ENCODE measurements at regions not wholly inside any gene's neighbourhood (a gene's known extent, or its start where the extent isn't known, plus 50 kb on each side); places are given as distances from the start of the nearest gene placed in this dataset.

GRCh38 chr16:79662122-79662521 is 61.6 kb upstream of the MAF start:
- Histone ChIP-seq H3K27me3 (no peaks in the 10 kb centered on the region), H3K4me3 (no peak overlapping the region), H3K27ac (peak overlapping the region in 1 of 3 donors; percentile 49), H3K4me1 (peaks cover 0 to 23% (median 0%) of the 10 kb centered on the region in 4 donors), H3K9me3 (no peaks in the 10 kb centered on the region), H3K36me3 (no peaks in the 10 kb centered on the region)
- DNase-seq (no peak), ATAC-seq (peak in 1 of 4 donors; percentile 64)
- TF ChIP-seq CTCF (IDR thresholded peaks at IDR 0.05) (no peak), POLR2A (IDR thresholded peaks at IDR 0.05) (no peak)
- intact Hi-C loops (cut with DNase I): no loop called here
- 67% methylated on average over 1 of the region's 1 CpG for WGBS (ENCODE audit: insufficient coverage, low coverage, low lambda C conversion rate, missing lambda C conversion rate)

- 42% methylated on average over 3 of the region's 5 CpGs for WGBS (ENCODE audit: insufficient coverage, low coverage, low lambda C conversion rate, missing lambda C conversion rate)
- Histone ChIP-seq H3K27ac (peak overlapping the region in 1 of 3 donors; percentile 49), H3K36me3 (no peaks in the 10 kb centered on the region), H3K4me1 (peaks cover 0 to 23% (median 0%) of the 10 kb centered on the region in 4 donors), H3K4me3 (no peak overlapping the region), H3K9me3 (no peaks in the 10 kb centered on the region), H3K27me3 (no peaks in the 10 kb centered on the region)
- no peak for TF ChIP-seq POLR2A (IDR thresholded peaks at IDR 0.05)
- TF ChIP-seq CTCF (IDR thresholded peaks at IDR 0.05): no peak
- intact Hi-C loops (cut with DNase I): no loop called here
- peak in 2 of 3 donors; percentile 70 to 81 for DNase-seq
- peak in 2 of 4 donors; percentile 46 to 89 for ATAC-seq
Measured at GRCh38 chr16:79661578-79661977, 61.0 kb upstream of the MAF start.

- TF ChIP-seq CTCF (IDR thresholded peaks at IDR 0.05) (no peak), POLR2A (IDR thresholded peaks at IDR 0.05) (no peak)
- ATAC-seq (no peak), DNase-seq (no peak)
- H3K4me3 ChIP-seq: no peak overlapping the region
- H3K36me3 ChIP-seq: no peaks in the 10 kb centered on the region
- H3K27ac ChIP-seq: no peak overlapping the region
- 83% methylated on average over 5 of the region's 5 CpGs for WGBS (ENCODE audit: insufficient coverage, low coverage, low lambda C conversion rate, missing lambda C conversion rate)
- H3K9me3 ChIP-seq: no peaks in the 10 kb centered on the region
- H3K27me3 ChIP-seq: no peaks in the 10 kb centered on the region
- peaks cover 0 to 23% (median 0%) of the 10 kb centered on the region in 4 donors for H3K4me1 ChIP-seq
- intact Hi-C loops (cut with DNase I): no loop called here
Measured at GRCh38 chr16:79659344-79659743, 58.8 kb upstream of the MAF start.

GRCh38 chr16:79658301-79659033 is 57.9 kb upstream of the MAF start:
- Histone ChIP-seq H3K4me1 (peaks cover 0 to 23% (median 0%) of the 10 kb centered on the region in 4 donors), H3K36me3 (no peaks in the 10 kb centered on the region), H3K9me3 (no peaks in the 10 kb centered on the region), H3K4me3 (no peak overlapping the region), H3K27me3 (no peaks in the 10 kb centered on the region), H3K27ac (no peak overlapping the region)
- intact Hi-C loops (cut with DNase I): no loop called here
- no peak for TF ChIP-seq POLR2A (IDR thresholded peaks at IDR 0.05)
- no peak for TF ChIP-seq CTCF (IDR thresholded peaks at IDR 0.05)
- WGBS (ENCODE audit: insufficient coverage, low coverage, low lambda C conversion rate, missing lambda C conversion rate): 98% methylated on average over 7 of the region's 22 CpGs
- no peak for DNase-seq
- ATAC-seq: no peak

All from right lobe of liver (tissue), 6 donors.